WTC11 (cell line): ENCODE measurements at regions not wholly inside any gene's neighbourhood (a gene's known extent, or its start where the extent isn't known, plus 50 kb on each side); places are given as distances from the start of the nearest gene placed in this dataset.

Experiments used
- ATAC-seq: fragments of 200-7000 bp; cut with Tn5 transposase; 2 replicates; pipeline ENCODE4 v1.10.0; 2021; ENCODE audit warnings: mild to moderate bottlenecking, moderate library complexity
- CTCF ChIA-PET: fragments of 300-600 bp; sonication (Branson Sonifier 250); formaldehyde crosslinking; loops from one replicate; lab custom pipeline; 2021; ENCODE audit warnings: antibody characterized with exemption; lab: Charles Lee
- POLR2A ChIA-PET: fragments of 350-600 bp; sonication (Branson Sonifier 250); formaldehyde crosslinking; loops from one replicate; lab custom pipeline; 2021; ENCODE audit warnings: antibody characterized with exemption; lab: Charles Lee
- DNase-seq: peaks from one replicate; pipeline ENCODE4 v3.0.0; 2021; ENCODE audit warnings: low spot score
- H3K27ac Mint-ChIP-seq: 2 replicates; pipeline ENCODE4 v1.8.0; 2021; ENCODE audit warnings: mixed read lengths
- H3K27me3 Mint-ChIP-seq: 2 replicates; pipeline ENCODE4 v1.8.0; 2021; ENCODE audit warnings: low read depth, mild to moderate bottlenecking, moderate library complexity, mixed read lengths
- H3K36me3 Mint-ChIP-seq: 2 replicates; pipeline ENCODE4 v1.8.0; 2021; ENCODE audit warnings: mixed read lengths
- H3K4me1 Mint-ChIP-seq: 2 replicates; pipeline ENCODE4 v1.8.0; 2022; ENCODE audit warnings: mixed read lengths
- H3K4me3 Mint-ChIP-seq: 2 replicates; pipeline ENCODE4 v1.8.0; 2021; ENCODE audit warnings: mild to moderate bottlenecking, moderate library complexity, mixed read lengths
- H3K9me3 Mint-ChIP-seq: 2 replicates; pipeline ENCODE4 v1.8.0; 2021; ENCODE audit warnings: mixed read lengths
- AR ChIP-seq: fragments of 250-450 bp; sonication (Bioruptor Pico); IDR thresholded peaks from 2 replicates; pipeline ENCODE4 v1.9.0; 2021; ENCODE audit warnings: mild to moderate bottlenecking
- ATF1 ChIP-seq: sonication (generic); formaldehyde crosslinking; IDR thresholded peaks from 2 replicates; pipeline ENCODE4 v1.8.1; 2023; ENCODE audit warnings: mild to moderate bottlenecking, moderate library complexity, missing genetic modification reagents
- ATF6 ChIP-seq: sonication (generic); formaldehyde crosslinking; IDR thresholded peaks from 2 replicates; pipeline ENCODE4 v1.8.1; 2023; ENCODE audit warnings: mild to moderate bottlenecking, missing genetic modification reagents
- ERG ChIP-seq: fragments of 250-450 bp; sonication (Bioruptor Pico); IDR thresholded peaks from 2 replicates; pipeline ENCODE4 v1.8.0; 2021; ENCODE audit warnings: mild to moderate bottlenecking
- ETV6 ChIP-seq: sonication (generic); formaldehyde crosslinking; IDR thresholded peaks from 2 replicates; pipeline ENCODE4 v1.8.1; 2022; ENCODE audit warnings: mild to moderate bottlenecking, missing genetic modification reagents
- GRHL2 ChIP-seq: fragments of 250-450 bp; sonication (Bioruptor Pico); IDR thresholded peaks from 2 replicates; pipeline ENCODE4 v1.8.0; 2022; ENCODE audit warnings: mild to moderate bottlenecking, moderate library complexity; ENCODE audit not compliant: insufficient replicate concordance, severe bottlenecking
- HMGXB4 ChIP-seq: sonication (generic); formaldehyde crosslinking; IDR thresholded peaks from 2 replicates; pipeline ENCODE4 v1.8.1; 2023; ENCODE audit warnings: mild to moderate bottlenecking, moderate library complexity, missing genetic modification reagents
- MYBL2 ChIP-seq: sonication (generic); formaldehyde crosslinking; IDR thresholded peaks from 2 replicates; pipeline ENCODE4 v1.8.1; 2023; ENCODE audit warnings: mild to moderate bottlenecking, moderate library complexity, missing genetic modification reagents
- NR3C1 ChIP-seq: sonication (generic); formaldehyde crosslinking; conservative IDR thresholded peaks from 2 replicates; pipeline ENCODE4 v1.8.1; 2023; ENCODE audit warnings: low read depth, mild to moderate bottlenecking, missing genetic modification reagents
- ZNF138 ChIP-seq: sonication (generic); formaldehyde crosslinking; conservative IDR thresholded peaks from 2 replicates; pipeline ENCODE4 v1.8.1; 2022; ENCODE audit warnings: mild to moderate bottlenecking, moderate library complexity, missing genetic modification reagents
- ZNF396 ChIP-seq: fragments of 250-450 bp; sonication (Bioruptor Pico); IDR thresholded peaks from 2 replicates; pipeline ENCODE4 v1.8.0; 2021; ENCODE audit warnings: mild to moderate bottlenecking, moderate library complexity, borderline replicate concordance
- ZNF416 ChIP-seq: fragments of 250-450 bp; sonication (Bioruptor Pico); IDR thresholded peaks from 2 replicates; pipeline ENCODE4 v1.9.0; 2021; ENCODE audit warnings: mild to moderate bottlenecking, inconsistent platforms
- ZSCAN18 ChIP-seq: fragments of 250-450 bp; sonication (Bioruptor Pico); IDR thresholded peaks from 2 replicates; pipeline ENCODE4 v2.1.2; 2022; ENCODE audit warnings: mild to moderate bottlenecking, moderate library complexity
- TF ChIP-seq, protein P1 (sequence below): sonication (generic); formaldehyde crosslinking; conservative IDR thresholded peaks from 2 replicates; pipeline ENCODE4 v1.8.1; 2022; ENCODE audit warnings: mild to moderate bottlenecking, missing genetic modification reagents
- TF ChIP-seq, protein P2 (sequence below): sonication (generic); formaldehyde crosslinking; IDR thresholded peaks from 2 replicates; pipeline ENCODE4 v1.8.0; 2022; ENCODE audit warnings: mild to moderate bottlenecking, missing genetic modification reagents
- TF ChIP-seq, protein P3 (sequence below): sonication (generic); formaldehyde crosslinking; IDR thresholded peaks from 2 replicates; pipeline ENCODE4 v1.8.1; 2023; ENCODE audit warnings: mild to moderate bottlenecking, missing genetic modification reagents, borderline replicate concordance

- no peak for TF ChIP-seq AR (CRISPR knock-in tag)
- no peak for TF ChIP-seq GRHL2 (CRISPR knock-in tag)
- no peak for TF ChIP-seq ATF1
- TF ChIP-seq, protein P1, sequence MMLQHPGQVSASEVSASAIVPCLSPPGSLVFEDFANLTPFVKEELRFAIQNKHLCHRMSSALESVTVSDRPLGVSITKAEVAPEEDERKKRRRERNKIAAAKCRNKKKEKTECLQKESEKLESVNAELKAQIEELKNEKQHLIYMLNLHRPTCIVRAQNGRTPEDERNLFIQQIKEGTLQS (CRISPR knock-in tag): no peak
- TF ChIP-seq ATF6 (CRISPR knock-in tag): no peak
- TF ChIP-seq, protein P2, sequence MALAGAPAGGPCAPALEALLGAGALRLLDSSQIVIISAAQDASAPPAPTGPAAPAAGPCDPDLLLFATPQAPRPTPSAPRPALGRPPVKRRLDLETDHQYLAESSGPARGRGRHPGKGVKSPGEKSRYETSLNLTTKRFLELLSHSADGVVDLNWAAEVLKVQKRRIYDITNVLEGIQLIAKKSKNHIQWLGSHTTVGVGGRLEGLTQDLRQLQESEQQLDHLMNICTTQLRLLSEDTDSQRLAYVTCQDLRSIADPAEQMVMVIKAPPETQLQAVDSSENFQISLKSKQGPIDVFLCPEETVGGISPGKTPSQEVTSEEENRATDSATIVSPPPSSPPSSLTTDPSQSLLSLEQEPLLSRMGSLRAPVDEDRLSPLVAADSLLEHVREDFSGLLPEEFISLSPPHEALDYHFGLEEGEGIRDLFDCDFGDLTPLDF (CRISPR knock-in tag): no peak
- no peak for TF ChIP-seq NR3C1 (CRISPR knock-in tag)
Observed at GRCh38 chr3:6418485-6418884, 442.4 kb upstream of the GRM7 start (continued).

- peaks cover 3% of the 10 kb centered on the region; the same call in 1 of the 2 replicates for H3K27me3 Mint-ChIP-seq
- H3K4me1 Mint-ChIP-seq: peaks cover 10% of the 10 kb centered on the region
- ChIA-PET CTCF (no interaction called here), POLR2A (no interaction called here)
- H3K9me3 Mint-ChIP-seq: peaks cover 60% of the 10 kb centered on the region
- H3K36me3 Mint-ChIP-seq: peaks cover 49% of the 10 kb centered on the region
- no peak for TF ChIP-seq HMGXB4 (CRISPR knock-in tag)
- no peak for TF ChIP-seq ZNF138
- no peak for TF ChIP-seq ERG (CRISPR knock-in tag)
- TF ChIP-seq MYBL2 (CRISPR knock-in tag): no peak
- TF ChIP-seq, protein P3, sequence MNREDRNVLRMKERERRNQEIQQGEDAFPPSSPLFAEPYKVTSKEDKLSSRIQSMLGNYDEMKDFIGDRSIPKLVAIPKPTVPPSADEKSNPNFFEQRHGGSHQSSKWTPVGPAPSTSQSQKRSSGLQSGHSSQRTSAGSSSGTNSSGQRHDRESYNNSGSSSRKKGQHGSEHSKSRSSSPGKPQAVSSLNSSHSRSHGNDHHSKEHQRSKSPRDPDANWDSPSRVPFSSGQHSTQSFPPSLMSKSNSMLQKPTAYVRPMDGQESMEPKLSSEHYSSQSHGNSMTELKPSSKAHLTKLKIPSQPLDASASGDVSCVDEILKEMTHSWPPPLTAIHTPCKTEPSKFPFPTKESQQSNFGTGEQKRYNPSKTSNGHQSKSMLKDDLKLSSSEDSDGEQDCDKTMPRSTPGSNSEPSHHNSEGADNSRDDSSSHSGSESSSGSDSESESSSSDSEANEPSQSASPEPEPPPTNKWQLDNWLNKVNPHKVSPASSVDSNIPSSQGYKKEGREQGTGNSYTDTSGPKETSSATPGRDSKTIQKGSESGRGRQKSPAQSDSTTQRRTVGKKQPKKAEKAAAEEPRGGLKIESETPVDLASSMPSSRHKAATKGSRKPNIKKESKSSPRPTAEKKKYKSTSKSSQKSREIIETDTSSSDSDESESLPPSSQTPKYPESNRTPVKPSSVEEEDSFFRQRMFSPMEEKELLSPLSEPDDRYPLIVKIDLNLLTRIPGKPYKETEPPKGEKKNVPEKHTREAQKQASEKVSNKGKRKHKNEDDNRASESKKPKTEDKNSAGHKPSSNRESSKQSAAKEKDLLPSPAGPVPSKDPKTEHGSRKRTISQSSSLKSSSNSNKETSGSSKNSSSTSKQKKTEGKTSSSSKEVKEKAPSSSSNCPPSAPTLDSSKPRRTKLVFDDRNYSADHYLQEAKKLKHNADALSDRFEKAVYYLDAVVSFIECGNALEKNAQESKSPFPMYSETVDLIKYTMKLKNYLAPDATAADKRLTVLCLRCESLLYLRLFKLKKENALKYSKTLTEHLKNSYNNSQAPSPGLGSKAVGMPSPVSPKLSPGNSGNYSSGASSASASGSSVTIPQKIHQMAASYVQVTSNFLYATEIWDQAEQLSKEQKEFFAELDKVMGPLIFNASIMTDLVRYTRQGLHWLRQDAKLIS (CRISPR knock-in tag): no peak
- no peak for TF ChIP-seq ZNF416 (CRISPR knock-in tag)
- TF ChIP-seq NR3C1 (CRISPR knock-in tag): no peak
- TF ChIP-seq ZSCAN18: no peak
- TF ChIP-seq ZNF396 (CRISPR knock-in tag): no peak
- no peak for TF ChIP-seq ETV6 (CRISPR knock-in tag)
- no peak overlapping the region for H3K4me3 Mint-ChIP-seq
- no peak overlapping the region for H3K27ac Mint-ChIP-seq
- DNase-seq: no peak
- ATAC-seq: no peak
Observed at GRCh38 chr3:6421666-6422445, 439.1 kb upstream of the GRM7 start.
